ENCODE measurements at regions not wholly inside any gene's neighbourhood (a gene's known extent, or its start where the extent isn't known, plus 50 kb on each side); places are given as distances from the start of the nearest gene placed in this dataset.
"Not testable (repeated sequence)": the region's sequence is repeated elsewhere in the genome, so short reads cannot be mapped to it uniquely, and the experiment has no call there.

DNA sequence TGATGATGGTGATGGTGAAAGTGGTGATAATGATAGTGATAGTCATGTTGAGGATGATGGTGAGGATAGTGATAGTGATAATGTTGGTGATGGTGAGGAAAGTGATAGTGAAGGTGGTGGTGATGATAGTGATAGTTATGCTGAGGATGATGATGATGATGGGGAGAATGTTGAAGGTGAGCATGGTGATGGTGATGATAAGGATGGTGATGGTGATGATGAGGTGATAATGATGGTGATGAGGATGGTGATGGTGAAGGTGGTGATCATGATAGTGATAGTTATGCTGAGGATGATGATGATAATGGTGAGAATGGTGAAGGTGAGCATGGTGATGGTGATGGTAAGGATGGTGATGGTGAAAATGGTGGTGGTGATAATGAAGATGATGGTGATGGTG, 64.9 kb upstream of the ZNF337 start:
- H2BK15ac ChIP-seq (ENCODE audit: low read depth, poor library complexity, severe bottlenecking): no peak overlapping the region
- no peak overlapping the region for H2BK12ac ChIP-seq (ENCODE audit: low read length in 2 of 2)
- H2AFZ ChIP-seq (ENCODE audit: low read depth, low read length): no peak overlapping the region
- no peaks in the 10 kb centered on the region for H3K36me3 ChIP-seq (ENCODE audit: control insufficient read depth in 1 of 2, insufficient read depth in 2 of 2, low read depth in 1 of 2, low read length in 2 of 2)
- no peak overlapping the region for H3K4ac ChIP-seq (ENCODE audit: low read depth in 1 of 2, low read length in 2 of 2)
- H3K27ac ChIP-seq (ENCODE audit: low read length, poor library complexity, severe bottlenecking): no peak overlapping the region
- H3K4me3 ChIP-seq (ENCODE audit: insufficient read depth in 1 of 2, low read depth in 1 of 2, low read length in 2 of 2): no peak overlapping the region
- no peak overlapping the region for H2BK5ac ChIP-seq (ENCODE audit: low read depth, low read length, poor library complexity, severe bottlenecking)
- H3K9ac ChIP-seq (ENCODE audit: low read length): no peak overlapping the region
- H3K18ac ChIP-seq (ENCODE audit: low read depth in 1 of 2, low read length in 2 of 2): no peak overlapping the region
- no peaks in the 10 kb centered on the region for H3K4me1 ChIP-seq (ENCODE audit: control insufficient read depth, insufficient read depth, low read depth, low read length)
- H3K79me1 ChIP-seq (replicated peaks; ENCODE audit: low read length, poor library complexity, severe bottlenecking): no peaks in the 10 kb centered on the region
- no peaks in the 10 kb centered on the region for H3K27me3 ChIP-seq (ENCODE audit: control insufficient read depth in 1 of 2, insufficient read depth in 1 of 2, low read length in 2 of 2)
- no peak overlapping the region for H2BK120ac ChIP-seq (ENCODE audit: low read depth, low read length)
- no peak overlapping the region for H3K23ac ChIP-seq (ENCODE audit: low read length in 2 of 2)
- H3K14ac ChIP-seq (ENCODE audit: low read length in 2 of 2): no peak overlapping the region
- DNase-seq: no peak
- H2AK5ac ChIP-seq (ENCODE audit: low read length, severe bottlenecking): no peak overlapping the region
- H4K91ac ChIP-seq (ENCODE audit: low read length): no peak overlapping the region
- no peak overlapping the region for H3K4me2 ChIP-seq (ENCODE audit: low read length, poor library complexity, severe bottlenecking)
- no peak overlapping the region for H4K8ac ChIP-seq (ENCODE audit: low read length)
- H3K9me3 ChIP-seq (ENCODE audit: control insufficient read depth, low read length): no peaks in the 10 kb centered on the region

GRCh38 chr20:25761046-25761445, 64.4 kb upstream of the ZNF337 start:
- not testable (repeated sequence) for H2BK12ac ChIP-seq (ENCODE audit: low read length in 2 of 2); H4K8ac ChIP-seq (ENCODE audit: low read length); H3K27me3 ChIP-seq (ENCODE audit: control insufficient read depth in 1 of 2, insufficient read depth in 1 of 2, low read length in 2 of 2); H2BK5ac ChIP-seq (ENCODE audit: low read depth, low read length, poor library complexity, severe bottlenecking); H3K4me1 ChIP-seq (ENCODE audit: control insufficient read depth, insufficient read depth, low read depth, low read length); H3K4ac ChIP-seq (ENCODE audit: low read depth in 1 of 2, low read length in 2 of 2); H2BK120ac ChIP-seq (ENCODE audit: low read depth, low read length); H3K27ac ChIP-seq (ENCODE audit: low read length, poor library complexity, severe bottlenecking); H2BK15ac ChIP-seq (ENCODE audit: low read depth, poor library complexity, severe bottlenecking); H3K14ac ChIP-seq (ENCODE audit: low read length in 2 of 2); H3K4me3 ChIP-seq (ENCODE audit: insufficient read depth in 1 of 2, low read depth in 1 of 2, low read length in 2 of 2); H3K79me1 ChIP-seq (replicated peaks; ENCODE audit: low read length, poor library complexity, severe bottlenecking); H2AFZ ChIP-seq (ENCODE audit: low read depth, low read length); DNase-seq; H3K4me2 ChIP-seq (ENCODE audit: low read length, poor library complexity, severe bottlenecking); H3K23ac ChIP-seq (ENCODE audit: low read length in 2 of 2); H2AK5ac ChIP-seq (ENCODE audit: low read length, severe bottlenecking); H4K91ac ChIP-seq (ENCODE audit: low read length); H3K18ac ChIP-seq (ENCODE audit: low read depth in 1 of 2, low read length in 2 of 2); H3K9me3 ChIP-seq (ENCODE audit: control insufficient read depth, low read length); H3K9ac ChIP-seq (ENCODE audit: low read length); H3K36me3 ChIP-seq (ENCODE audit: control insufficient read depth in 1 of 2, insufficient read depth in 2 of 2, low read depth in 1 of 2, low read length in 2 of 2)
- 85% methylated on average over 2 of the region's 2 CpGs for WGBS

GRCh38 chr20:25750765-25751696, 54.4 kb upstream of the ZNF337 start:
- Histone ChIP-seq H3K79me1 (replicated peaks; ENCODE audit: low read length, poor library complexity, severe bottlenecking) (no peaks in the 10 kb centered on the region), H4K8ac (ENCODE audit: low read length) (no peak overlapping the region), H3K18ac (ENCODE audit: low read depth in 1 of 2, low read length in 2 of 2) (no peak overlapping the region), H2BK12ac (ENCODE audit: low read length in 2 of 2) (no peak overlapping the region), H3K27me3 (ENCODE audit: control insufficient read depth in 1 of 2, insufficient read depth in 1 of 2, low read length in 2 of 2) (peaks cover 0 to 2% of the 10 kb centered on the region in 2 experiments), H2BK5ac (ENCODE audit: low read depth, low read length, poor library complexity, severe bottlenecking) (no peak overlapping the region), H3K36me3 (ENCODE audit: control insufficient read depth in 1 of 2, insufficient read depth in 2 of 2, low read depth in 1 of 2, low read length in 2 of 2) (no peaks in the 10 kb centered on the region), H3K4me3 (ENCODE audit: insufficient read depth in 1 of 2, low read depth in 1 of 2, low read length in 2 of 2) (peak overlapping the region in 1 of 2 experiments; percentile 74), H3K14ac (ENCODE audit: low read length in 2 of 2) (no peak overlapping the region), H3K4me1 (ENCODE audit: control insufficient read depth, insufficient read depth, low read depth, low read length) (no peaks in the 10 kb centered on the region), H2BK15ac (ENCODE audit: low read depth, poor library complexity, severe bottlenecking) (no peak overlapping the region), H2BK120ac (ENCODE audit: low read depth, low read length) (no peak overlapping the region), H3K9ac (ENCODE audit: low read length) (peak overlapping the region; percentile 80), H2AFZ (ENCODE audit: low read depth, low read length) (no peak overlapping the region), H3K23ac (ENCODE audit: low read length in 2 of 2) (no peak overlapping the region), H4K91ac (ENCODE audit: low read length) (no peak overlapping the region), H3K4ac (ENCODE audit: low read depth in 1 of 2, low read length in 2 of 2) (no peak overlapping the region), H3K4me2 (ENCODE audit: low read length, poor library complexity, severe bottlenecking) (no peak overlapping the region), H3K9me3 (ENCODE audit: control insufficient read depth, low read length) (no peaks in the 10 kb centered on the region), H2AK5ac (ENCODE audit: low read length, severe bottlenecking) (no peak overlapping the region), H3K27ac (ENCODE audit: low read length, poor library complexity, severe bottlenecking) (no peak overlapping the region)
- WGBS: 78% methylated on average over 35 of the region's 36 CpGs
- DNase-seq: no peak

- Histone ChIP-seq H2BK12ac (ENCODE audit: low read length in 2 of 2) (no peak overlapping the region), H2BK5ac (ENCODE audit: low read depth, low read length, poor library complexity, severe bottlenecking) (no peak overlapping the region), H3K18ac (ENCODE audit: low read depth in 1 of 2, low read length in 2 of 2) (no peak overlapping the region), H3K4me2 (ENCODE audit: low read length, poor library complexity, severe bottlenecking) (no peak overlapping the region), H2BK15ac (ENCODE audit: low read depth, poor library complexity, severe bottlenecking) (no peak overlapping the region), H3K9ac (ENCODE audit: low read length) (peak overlapping the region; percentile 80), H2AFZ (ENCODE audit: low read depth, low read length) (no peak overlapping the region), H2BK120ac (ENCODE audit: low read depth, low read length) (no peak overlapping the region), H3K27ac (ENCODE audit: low read length, poor library complexity, severe bottlenecking) (no peak overlapping the region), H3K79me1 (replicated peaks; ENCODE audit: low read length, poor library complexity, severe bottlenecking) (no peaks in the 10 kb centered on the region), H4K8ac (ENCODE audit: low read length) (no peak overlapping the region), H3K4me1 (ENCODE audit: control insufficient read depth, insufficient read depth, low read depth, low read length) (no peaks in the 10 kb centered on the region), H3K4me3 (ENCODE audit: insufficient read depth in 1 of 2, low read depth in 1 of 2, low read length in 2 of 2) (peak overlapping the region in 1 of 2 experiments; percentile 74), H4K91ac (ENCODE audit: low read length) (no peak overlapping the region), H3K27me3 (ENCODE audit: control insufficient read depth in 1 of 2, insufficient read depth in 1 of 2, low read length in 2 of 2) (peaks cover 0 to 2% of the 10 kb centered on the region in 2 experiments), H3K36me3 (ENCODE audit: control insufficient read depth in 1 of 2, insufficient read depth in 2 of 2, low read depth in 1 of 2, low read length in 2 of 2) (no peaks in the 10 kb centered on the region), H2AK5ac (ENCODE audit: low read length, severe bottlenecking) (no peak overlapping the region), H3K14ac (ENCODE audit: low read length in 2 of 2) (no peak overlapping the region), H3K23ac (ENCODE audit: low read length in 2 of 2) (no peak overlapping the region), H3K4ac (ENCODE audit: low read depth in 1 of 2, low read length in 2 of 2) (no peak overlapping the region), H3K9me3 (ENCODE audit: control insufficient read depth, low read length) (no peaks in the 10 kb centered on the region)
- WGBS: 86% methylated on average over 9 of the region's 9 CpGs
- DNase-seq: no peak
These were observed 53.6 kb upstream of the ZNF337 start for GRCh38 chr20:25750220-25750764.
